Panc1 (cell line): ENCODE measurements at regions not wholly inside any gene's neighbourhood (a gene's known extent, or its start where the extent isn't known, plus 50 kb on each side); places are given as distances from the start of the nearest gene placed in this dataset.

Experiments used
- ATAC-seq: fragments of 200-7000 bp; cut with Tn5 transposase; 2 replicates; pipeline ENCODE4 v1.9.1; 2020; ENCODE audit warnings: mild to moderate bottlenecking, moderate library complexity
- BruUV-seq: library from RNA; stranded (reverse); fragments of 400-500 nt; replicated peaks from 2 replicates; lab custom pipeline; 2021; lab: Mats Ljungman, UMichigan
- CTCF ChIA-PET: fragments of 300-600 bp; sonication (Branson Sonifier 250); formaldehyde crosslinking; loops from one replicate; lab custom pipeline; 2022; ENCODE audit warnings: antibody characterized with exemption; lab: Charles Lee
- POLR2A ChIA-PET: fragments of 300-600 bp; sonication (Branson Sonifier 250); formaldehyde crosslinking; loops from one replicate; lab custom pipeline; 2022; ENCODE audit warnings: antibody characterized with exemption; lab: Charles Lee
- DNase-seq: peaks from one replicate; pipeline ENCODE4 v3.0.0-alpha.2; 2010; ENCODE audit warnings: low read depth, low spot score
- H3K27ac ChIP-seq: 2 replicates; pipeline ENCODE4 v1.5.1; 2011; ENCODE audit warnings: mild to moderate bottlenecking, low read length, inconsistent platforms
- H3K27me3 ChIP-seq: fragments of 200-500 bp; sonication (Bioruptor generic); 2 replicates; pipeline ENCODE4 v1.6.0; 2014; ENCODE audit warnings: low read length, inconsistent platforms; ENCODE audit not compliant: control insufficient read depth, insufficient read depth
- H3K36me3 ChIP-seq: fragments of 200-500 bp; sonication (Bioruptor generic); 2 replicates; pipeline ENCODE4 v1.5.1; 2014; ENCODE audit warnings: inconsistent platforms, mild to moderate bottlenecking, low read length, moderate library complexity; ENCODE audit not compliant: control insufficient read depth, insufficient read depth
- H3K4me1 ChIP-seq: 2 replicates; pipeline ENCODE4 v1.5.1; 2011; ENCODE audit warnings: inconsistent platforms, mild to moderate bottlenecking, low read length, moderate library complexity; ENCODE audit not compliant: control insufficient read depth, insufficient read depth
- H3K4me3 ChIP-seq, 2 experiments: 2 replicates each; pipeline ENCODE4 v1.5.1; 2011 to 2012; ENCODE audit warnings: low read depth in 2 of 2, low read length in 2 of 2, mild to moderate bottlenecking in 2 of 2, inconsistent platforms in 1 of 2, moderate library complexity in 1 of 2
- H3K9me3 ChIP-seq: fragments of 200-500 bp; sonication (Bioruptor generic); 2 replicates; pipeline ENCODE4 v1.5.1; 2014; ENCODE audit warnings: low read depth, mild to moderate bottlenecking, inconsistent platforms, low read length, moderate library complexity; ENCODE audit not compliant: control insufficient read depth, insufficient read depth
- POLR2AphosphoS5 ChIP-seq: IDR thresholded peaks from 2 replicates; pipeline ENCODE4 v1.6.1; 2012; ENCODE audit warnings: mild to moderate bottlenecking, low read depth, low read length, moderate library complexity
- SIN3A ChIP-seq: IDR thresholded peaks from 2 replicates; pipeline ENCODE4 v1.6.1; 2012; ENCODE audit warnings: low read depth, mild to moderate bottlenecking, low read length, moderate library complexity, borderline replicate concordance; ENCODE audit not compliant: insufficient read depth
- TCF7L2 ChIP-seq: IDR thresholded peaks from 2 replicates; pipeline ENCODE4 v1.6.1; 2011; ENCODE audit warnings: mild to moderate bottlenecking, low read depth, low read length, inconsistent platforms
- in situ Hi-C: cut with HindIII; loops from 2 replicates; pipeline ENCODE4 v1.10.0; 2016; ENCODE audit warnings: low sequenced_read_pairs, low pct_unique_long_range_greater_than_20kb
- intact Hi-C: fragments of 100-400 bp; cut with micrococcal nuclease; formaldehyde crosslinking; loops from one replicate; pipeline ENCODE4 v1.10.0; 2022; ENCODE audit not compliant: unreplicated experiment
- TF ChIP-seq, protein P1 (sequence below), 2 experiments: IDR thresholded peaks; 2 replicates each; pipeline ENCODE4 v1.6.1; 2011 to 2012; ENCODE audit warnings: low read depth in 2 of 2, control low read depth in 1 of 2, low read length in 1 of 2, mild to moderate bottlenecking in 1 of 2, moderate library complexity in 1 of 2; ENCODE audit not compliant: insufficient read depth in 1 of 2
- TF ChIP-seq, protein P2 (sequence below): fragments of 450-650 bp; IDR thresholded peaks from 2 replicates; pipeline ENCODE4 v1.5.1; 2017; ENCODE audit warnings: mild to moderate bottlenecking

DNA sequence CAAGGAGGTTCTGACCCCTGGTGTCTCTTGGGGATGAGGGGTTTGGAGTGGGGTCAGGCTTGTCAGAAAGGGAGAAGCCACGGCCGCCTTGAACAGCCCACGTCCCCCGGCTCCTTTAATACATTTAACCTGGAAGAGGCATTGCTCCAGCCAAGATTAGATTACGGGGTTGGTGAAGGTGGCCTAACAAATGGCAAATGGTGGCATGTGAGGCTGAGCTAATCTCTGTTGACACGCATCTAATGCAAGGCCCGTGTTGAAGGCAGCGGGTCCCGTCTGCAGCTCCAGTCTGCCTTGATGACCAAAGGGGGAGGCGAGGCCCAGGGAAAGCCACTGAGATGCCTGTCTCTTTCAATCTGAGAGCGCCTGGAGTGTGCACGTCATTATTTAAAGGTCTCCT is 673.7 kb upstream of the TBX3 start:
- ATAC-seq (no peak), DNase-seq (no peak)
- no peaks in the 10 kb centered on the region for H3K9me3 ChIP-seq
- BruUV-seq, result no TSS peak
- H3K27me3 ChIP-seq, result no peaks in the 10 kb centered on the region
- no peak overlapping the region for H3K4me3 ChIP-seq
- H3K36me3 ChIP-seq, result no peaks in the 10 kb centered on the region
- ChIA-PET POLR2A (no interaction called here), CTCF (no interaction called here)
- TF ChIP-seq, protein P1, sequence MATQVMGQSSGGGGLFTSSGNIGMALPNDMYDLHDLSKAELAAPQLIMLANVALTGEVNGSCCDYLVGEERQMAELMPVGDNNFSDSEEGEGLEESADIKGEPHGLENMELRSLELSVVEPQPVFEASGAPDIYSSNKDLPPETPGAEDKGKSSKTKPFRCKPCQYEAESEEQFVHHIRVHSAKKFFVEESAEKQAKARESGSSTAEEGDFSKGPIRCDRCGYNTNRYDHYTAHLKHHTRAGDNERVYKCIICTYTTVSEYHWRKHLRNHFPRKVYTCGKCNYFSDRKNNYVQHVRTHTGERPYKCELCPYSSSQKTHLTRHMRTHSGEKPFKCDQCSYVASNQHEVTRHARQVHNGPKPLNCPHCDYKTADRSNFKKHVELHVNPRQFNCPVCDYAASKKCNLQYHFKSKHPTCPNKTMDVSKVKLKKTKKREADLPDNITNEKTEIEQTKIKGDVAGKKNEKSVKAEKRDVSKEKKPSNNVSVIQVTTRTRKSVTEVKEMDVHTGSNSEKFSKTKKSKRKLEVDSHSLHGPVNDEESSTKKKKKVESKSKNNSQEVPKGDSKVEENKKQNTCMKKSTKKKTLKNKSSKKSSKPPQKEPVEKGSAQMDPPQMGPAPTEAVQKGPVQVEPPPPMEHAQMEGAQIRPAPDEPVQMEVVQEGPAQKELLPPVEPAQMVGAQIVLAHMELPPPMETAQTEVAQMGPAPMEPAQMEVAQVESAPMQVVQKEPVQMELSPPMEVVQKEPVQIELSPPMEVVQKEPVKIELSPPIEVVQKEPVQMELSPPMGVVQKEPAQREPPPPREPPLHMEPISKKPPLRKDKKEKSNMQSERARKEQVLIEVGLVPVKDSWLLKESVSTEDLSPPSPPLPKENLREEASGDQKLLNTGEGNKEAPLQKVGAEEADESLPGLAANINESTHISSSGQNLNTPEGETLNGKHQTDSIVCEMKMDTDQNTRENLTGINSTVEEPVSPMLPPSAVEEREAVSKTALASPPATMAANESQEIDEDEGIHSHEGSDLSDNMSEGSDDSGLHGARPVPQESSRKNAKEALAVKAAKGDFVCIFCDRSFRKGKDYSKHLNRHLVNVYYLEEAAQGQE (IDR thresholded peaks at IDR 0.05; ENCODE audit: insufficient read depth in 1 of 2, low read depth in 2 of 2, low read length in 1 of 2), result no peak
- TF ChIP-seq SIN3A (no peak), TCF7L2 (no peak), POLR2AphosphoS5 (no peak)
- TF ChIP-seq, protein P2, sequence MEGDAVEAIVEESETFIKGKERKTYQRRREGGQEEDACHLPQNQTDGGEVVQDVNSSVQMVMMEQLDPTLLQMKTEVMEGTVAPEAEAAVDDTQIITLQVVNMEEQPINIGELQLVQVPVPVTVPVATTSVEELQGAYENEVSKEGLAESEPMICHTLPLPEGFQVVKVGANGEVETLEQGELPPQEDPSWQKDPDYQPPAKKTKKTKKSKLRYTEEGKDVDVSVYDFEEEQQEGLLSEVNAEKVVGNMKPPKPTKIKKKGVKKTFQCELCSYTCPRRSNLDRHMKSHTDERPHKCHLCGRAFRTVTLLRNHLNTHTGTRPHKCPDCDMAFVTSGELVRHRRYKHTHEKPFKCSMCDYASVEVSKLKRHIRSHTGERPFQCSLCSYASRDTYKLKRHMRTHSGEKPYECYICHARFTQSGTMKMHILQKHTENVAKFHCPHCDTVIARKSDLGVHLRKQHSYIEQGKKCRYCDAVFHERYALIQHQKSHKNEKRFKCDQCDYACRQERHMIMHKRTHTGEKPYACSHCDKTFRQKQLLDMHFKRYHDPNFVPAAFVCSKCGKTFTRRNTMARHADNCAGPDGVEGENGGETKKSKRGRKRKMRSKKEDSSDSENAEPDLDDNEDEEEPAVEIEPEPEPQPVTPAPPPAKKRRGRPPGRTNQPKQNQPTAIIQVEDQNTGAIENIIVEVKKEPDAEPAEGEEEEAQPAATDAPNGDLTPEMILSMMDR, result no peak
- in situ Hi-C loops, result no loop called here
- H3K27ac ChIP-seq, result no peak overlapping the region
- intact Hi-C loops, result no loop called here
- H3K4me1 ChIP-seq, result no peaks in the 10 kb centered on the region

DNA sequence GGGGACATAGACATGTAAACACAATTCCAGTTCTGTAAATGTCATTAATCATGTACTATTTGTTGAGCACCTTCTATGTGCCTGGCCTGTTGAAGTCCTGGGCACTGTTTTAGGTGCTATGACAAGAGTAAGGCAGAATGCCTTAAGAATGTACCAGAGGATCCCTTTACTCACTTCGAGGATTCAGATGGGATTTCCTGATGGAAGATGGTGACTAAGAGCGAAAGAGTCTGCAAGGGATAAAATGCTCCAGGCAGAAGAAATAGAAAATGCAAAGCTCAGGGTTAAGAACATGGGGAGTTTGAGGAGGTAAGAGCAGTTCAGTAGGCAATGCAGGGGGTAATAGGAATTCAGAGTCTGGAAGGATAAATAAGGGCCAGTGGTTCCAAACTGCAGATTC is 671.3 kb upstream of the TBX3 start:
- Histone ChIP-seq H3K27ac (no peak overlapping the region), H3K27me3 (no peaks in the 10 kb centered on the region), H3K36me3 (no peaks in the 10 kb centered on the region), H3K4me3 (no peak overlapping the region), H3K4me1 (no peaks in the 10 kb centered on the region), H3K9me3 (no peaks in the 10 kb centered on the region)
- intact Hi-C loops, result no loop called here
- ATAC-seq (no peak), DNase-seq (no peak)
- POLR2A ChIA-PET, result no interaction called here
- CTCF ChIA-PET, result no interaction called here
- TF ChIP-seq TCF7L2 (no peak), POLR2AphosphoS5 (no peak), SIN3A (no peak)
- TF ChIP-seq, protein P2, result no peak
- TF ChIP-seq, protein P1 (IDR thresholded peaks at IDR 0.05; ENCODE audit: insufficient read depth in 1 of 2, low read depth in 2 of 2, low read length in 1 of 2), result no peak
- BruUV-seq, result no TSS peak
- in situ Hi-C loops, result no loop called here
